Thyroid gland (tissue), 4 donors: ENCODE measurements at regions not wholly inside any gene's neighbourhood (a gene's known extent, or its start where the extent isn't known, plus 50 kb on each side); places are given as distances from the start of the nearest gene placed in this dataset.

Experiments
- POLR2A ChIP-seq, 2 donors: fragments of 450-650 bp; IDR thresholded peaks; one replicate each; pipeline ENCODE4 v1.6.1; 2017; ENCODE audit warnings: antibody characterized with exemption in 2 of 2, mild to moderate bottlenecking in 2 of 2, moderate library complexity in 1 of 2
- TF ChIP-seq, protein P1 (sequence below), 6 experiments: fragments of 200-600 bp in 3 of 6; fragments of 450-650 bp in 3 of 6; sonication (generic) in 3 of 6; IDR thresholded peaks; one replicate each; pipeline ENCODE4 v1.5.1; 2016 to 2019; ENCODE audit warnings: antibody characterized with exemption in 6 of 6, mild to moderate bottlenecking in 2 of 6, inconsistent platforms in 1 of 6, moderate library complexity in 1 of 6

DNA sequence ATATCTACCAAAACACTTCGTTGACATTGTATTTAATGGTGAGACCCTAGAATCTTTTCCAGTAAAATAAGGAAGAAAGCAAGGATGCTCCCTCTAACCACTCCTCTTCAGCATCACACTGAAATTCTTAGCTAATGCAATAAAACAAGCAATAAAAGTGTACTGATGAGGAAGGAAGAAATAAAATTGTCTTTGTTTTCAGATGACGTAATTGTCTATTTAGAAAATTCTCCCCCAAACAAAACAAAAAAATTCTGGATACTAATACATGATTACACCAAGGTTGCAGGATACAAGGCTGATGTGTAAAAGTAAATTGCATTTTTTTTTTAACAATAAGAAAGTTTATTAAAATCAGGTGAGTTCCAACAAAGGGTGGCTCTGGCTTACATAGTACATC, 205.0 kb upstream of the SSTR4 start:
- TF ChIP-seq POLR2A (IDR thresholded peaks at IDR 0.05), result no peak
- TF ChIP-seq, protein P1, sequence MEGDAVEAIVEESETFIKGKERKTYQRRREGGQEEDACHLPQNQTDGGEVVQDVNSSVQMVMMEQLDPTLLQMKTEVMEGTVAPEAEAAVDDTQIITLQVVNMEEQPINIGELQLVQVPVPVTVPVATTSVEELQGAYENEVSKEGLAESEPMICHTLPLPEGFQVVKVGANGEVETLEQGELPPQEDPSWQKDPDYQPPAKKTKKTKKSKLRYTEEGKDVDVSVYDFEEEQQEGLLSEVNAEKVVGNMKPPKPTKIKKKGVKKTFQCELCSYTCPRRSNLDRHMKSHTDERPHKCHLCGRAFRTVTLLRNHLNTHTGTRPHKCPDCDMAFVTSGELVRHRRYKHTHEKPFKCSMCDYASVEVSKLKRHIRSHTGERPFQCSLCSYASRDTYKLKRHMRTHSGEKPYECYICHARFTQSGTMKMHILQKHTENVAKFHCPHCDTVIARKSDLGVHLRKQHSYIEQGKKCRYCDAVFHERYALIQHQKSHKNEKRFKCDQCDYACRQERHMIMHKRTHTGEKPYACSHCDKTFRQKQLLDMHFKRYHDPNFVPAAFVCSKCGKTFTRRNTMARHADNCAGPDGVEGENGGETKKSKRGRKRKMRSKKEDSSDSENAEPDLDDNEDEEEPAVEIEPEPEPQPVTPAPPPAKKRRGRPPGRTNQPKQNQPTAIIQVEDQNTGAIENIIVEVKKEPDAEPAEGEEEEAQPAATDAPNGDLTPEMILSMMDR (IDR thresholded peaks at IDR 0.05), result no peak
